ENCODE measurements at regions not wholly inside any gene's neighbourhood (a gene's known extent, or its start where the extent isn't known, plus 50 kb on each side); places are given as distances from the start of the nearest gene placed in this dataset.

DNA sequence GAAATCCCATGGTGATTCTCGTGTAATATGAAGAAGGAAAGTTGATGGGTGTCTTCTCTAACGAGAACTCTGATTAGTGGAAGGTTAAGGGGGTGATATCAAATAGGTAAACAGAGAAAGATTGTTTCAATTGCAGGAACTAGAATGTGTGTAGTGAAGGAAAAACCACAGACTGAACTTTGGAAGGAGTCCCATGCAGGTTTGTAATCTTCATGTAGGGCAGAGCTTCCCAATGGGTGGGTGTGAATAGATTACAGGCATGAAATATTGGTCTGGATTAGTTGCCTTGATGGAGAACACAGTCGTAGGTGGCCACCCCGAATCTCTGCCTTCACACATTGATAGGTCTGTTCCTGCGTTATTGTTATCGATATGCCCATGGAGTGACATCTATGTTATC, 295.5 kb downstream of the KCNRG start:
- no peak for DNase-seq
- no peaks in the 10 kb centered on the region for H3K4me1 ChIP-seq
- H3K27me3 ChIP-seq = no peaks in the 10 kb centered on the region
- H3K36me3 ChIP-seq = no peaks in the 10 kb centered on the region
- H3K4me3 ChIP-seq (ENCODE audit: low read depth, low read length) = no peak overlapping the region
- TF ChIP-seq, protein P1, sequence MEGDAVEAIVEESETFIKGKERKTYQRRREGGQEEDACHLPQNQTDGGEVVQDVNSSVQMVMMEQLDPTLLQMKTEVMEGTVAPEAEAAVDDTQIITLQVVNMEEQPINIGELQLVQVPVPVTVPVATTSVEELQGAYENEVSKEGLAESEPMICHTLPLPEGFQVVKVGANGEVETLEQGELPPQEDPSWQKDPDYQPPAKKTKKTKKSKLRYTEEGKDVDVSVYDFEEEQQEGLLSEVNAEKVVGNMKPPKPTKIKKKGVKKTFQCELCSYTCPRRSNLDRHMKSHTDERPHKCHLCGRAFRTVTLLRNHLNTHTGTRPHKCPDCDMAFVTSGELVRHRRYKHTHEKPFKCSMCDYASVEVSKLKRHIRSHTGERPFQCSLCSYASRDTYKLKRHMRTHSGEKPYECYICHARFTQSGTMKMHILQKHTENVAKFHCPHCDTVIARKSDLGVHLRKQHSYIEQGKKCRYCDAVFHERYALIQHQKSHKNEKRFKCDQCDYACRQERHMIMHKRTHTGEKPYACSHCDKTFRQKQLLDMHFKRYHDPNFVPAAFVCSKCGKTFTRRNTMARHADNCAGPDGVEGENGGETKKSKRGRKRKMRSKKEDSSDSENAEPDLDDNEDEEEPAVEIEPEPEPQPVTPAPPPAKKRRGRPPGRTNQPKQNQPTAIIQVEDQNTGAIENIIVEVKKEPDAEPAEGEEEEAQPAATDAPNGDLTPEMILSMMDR (IDR thresholded peaks at IDR 0.05; ENCODE audit: low read depth, low read length) = no peak
- H3K9me3 ChIP-seq = no peaks in the 10 kb centered on the region

DNA sequence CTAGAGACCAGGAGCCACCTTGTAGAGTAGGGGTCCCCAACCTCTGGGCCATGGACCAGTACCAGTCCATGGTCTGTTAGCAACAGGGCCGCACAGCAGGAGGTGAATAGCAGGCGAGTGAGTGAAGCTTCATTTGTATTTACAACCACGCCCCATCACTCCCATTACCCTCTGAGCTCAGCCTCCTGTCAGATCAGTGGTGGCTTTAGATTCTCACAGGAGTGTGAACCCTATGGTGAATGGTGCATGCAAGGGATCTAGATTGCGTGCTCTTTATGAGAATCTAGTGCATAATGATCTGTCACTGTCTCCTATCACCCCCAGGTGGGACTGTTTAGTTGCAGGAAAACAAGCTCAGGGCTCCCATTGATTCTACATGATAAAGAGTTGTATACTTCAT, 303.6 kb downstream of the KCNRG start:
- H3K27me3 ChIP-seq = no peaks in the 10 kb centered on the region
- DNase-seq = no peak
- no peaks in the 10 kb centered on the region for H3K4me1 ChIP-seq
- no peaks in the 10 kb centered on the region for H3K9me3 ChIP-seq
- H3K4me3 ChIP-seq (ENCODE audit: low read depth, low read length) = no peak overlapping the region
- TF ChIP-seq, protein P1 (IDR thresholded peaks at IDR 0.05; ENCODE audit: low read depth, low read length) = no peak
- no peaks in the 10 kb centered on the region for H3K36me3 ChIP-seq

DNA sequence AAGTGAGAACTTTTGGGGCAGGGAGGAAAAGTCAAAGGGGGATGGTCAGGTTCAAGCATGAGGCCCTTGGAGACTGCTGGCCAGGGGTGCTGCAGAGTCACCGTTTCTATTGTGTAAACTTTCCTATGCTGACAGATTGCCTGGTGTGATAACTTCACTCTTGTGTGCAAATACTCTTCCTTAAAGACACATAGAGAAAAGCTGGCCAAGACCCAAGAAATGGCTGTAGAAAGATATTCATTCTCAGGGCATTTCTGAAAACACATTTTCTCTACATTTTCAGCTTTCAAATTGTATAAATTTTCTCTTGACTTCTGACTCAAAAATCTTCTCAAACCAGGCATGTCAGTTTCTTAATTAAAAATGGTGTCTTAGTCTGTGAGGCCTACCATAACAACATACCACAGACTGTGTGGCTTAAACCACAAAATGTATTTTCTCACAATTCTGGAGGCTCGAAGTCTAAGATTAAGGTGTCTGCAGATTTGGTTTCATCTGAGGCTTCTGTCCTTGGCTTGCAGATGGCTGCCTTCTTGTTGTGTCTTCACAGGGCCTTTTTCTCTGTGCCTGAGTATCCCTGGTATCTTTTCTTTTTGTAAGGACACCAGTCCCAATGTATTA, 304.5 kb downstream of the KCNRG start:
- Histone ChIP-seq H3K36me3 (no peaks in the 10 kb centered on the region), H3K4me3 (ENCODE audit: low read depth, low read length) (no peak overlapping the region), H3K9me3 (no peaks in the 10 kb centered on the region), H3K4me1 (no peaks in the 10 kb centered on the region), H3K27me3 (no peaks in the 10 kb centered on the region)
- DNase-seq = no peak
- TF ChIP-seq, protein P1 (IDR thresholded peaks at IDR 0.05; ENCODE audit: low read depth, low read length) = no peak

DNA sequence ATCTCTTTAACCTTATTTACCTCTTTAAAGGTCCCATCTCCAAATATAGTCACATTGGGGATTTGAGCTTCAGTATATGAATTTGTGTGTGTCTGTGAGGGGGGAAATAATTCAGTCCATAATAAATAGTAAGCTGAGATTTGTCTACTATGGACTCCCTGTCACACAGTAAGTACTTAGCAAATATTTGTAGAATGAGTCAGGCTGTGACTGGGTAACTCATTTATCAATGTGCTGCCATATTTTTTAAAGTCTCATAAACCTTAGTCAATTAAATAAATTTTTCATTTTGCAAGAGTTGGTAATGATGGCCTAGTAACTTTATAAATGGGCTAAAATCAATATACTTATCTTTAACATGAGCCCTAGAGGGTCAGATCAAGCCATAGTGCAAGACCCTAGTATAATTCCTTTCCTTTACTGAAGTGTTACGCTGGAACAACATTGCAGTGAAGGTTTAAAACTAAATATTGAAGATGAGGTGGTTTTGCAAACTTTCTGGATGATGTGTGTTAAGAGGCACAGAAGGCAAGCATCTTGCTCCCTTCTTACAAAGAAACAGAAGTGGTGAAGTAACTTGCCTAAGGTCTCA, 305.1 kb downstream of the KCNRG start:
- TF ChIP-seq, protein P1 (IDR thresholded peaks at IDR 0.05; ENCODE audit: low read depth, low read length) = no peak
- Histone ChIP-seq H3K4me1 (no peaks in the 10 kb centered on the region), H3K36me3 (no peaks in the 10 kb centered on the region), H3K27me3 (no peaks in the 10 kb centered on the region), H3K9me3 (no peaks in the 10 kb centered on the region), H3K4me3 (ENCODE audit: low read depth, low read length) (no peak overlapping the region)
- no peak for DNase-seq

DNA sequence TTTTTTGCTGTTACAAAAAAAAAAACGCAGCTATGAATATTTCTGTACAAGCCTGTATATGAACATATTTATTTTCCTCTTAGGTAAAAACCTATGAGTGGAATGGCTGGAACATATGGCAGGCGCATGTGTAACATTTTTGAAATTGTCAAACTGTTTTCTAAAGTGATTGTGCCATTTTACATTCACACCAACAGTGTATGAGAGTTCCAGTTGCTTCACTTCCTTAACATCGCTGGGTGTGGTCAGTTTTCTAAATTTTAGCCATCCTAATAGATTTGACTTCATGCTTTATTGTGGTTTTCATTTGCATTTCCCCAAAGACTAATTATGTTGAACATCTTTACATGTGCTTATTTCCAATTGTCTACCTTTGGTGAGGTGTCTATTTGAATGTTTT, 306.8 kb downstream of the KCNRG start:
- no peaks in the 10 kb centered on the region for H3K4me1 ChIP-seq
- no peak for DNase-seq
- no peak overlapping the region for H3K4me3 ChIP-seq (ENCODE audit: low read depth, low read length)
- no peaks in the 10 kb centered on the region for H3K9me3 ChIP-seq
- TF ChIP-seq, protein P1 (IDR thresholded peaks at IDR 0.05; ENCODE audit: low read depth, low read length) = no peak
- no peaks in the 10 kb centered on the region for H3K36me3 ChIP-seq
- H3K27me3 ChIP-seq = no peaks in the 10 kb centered on the region

DNA sequence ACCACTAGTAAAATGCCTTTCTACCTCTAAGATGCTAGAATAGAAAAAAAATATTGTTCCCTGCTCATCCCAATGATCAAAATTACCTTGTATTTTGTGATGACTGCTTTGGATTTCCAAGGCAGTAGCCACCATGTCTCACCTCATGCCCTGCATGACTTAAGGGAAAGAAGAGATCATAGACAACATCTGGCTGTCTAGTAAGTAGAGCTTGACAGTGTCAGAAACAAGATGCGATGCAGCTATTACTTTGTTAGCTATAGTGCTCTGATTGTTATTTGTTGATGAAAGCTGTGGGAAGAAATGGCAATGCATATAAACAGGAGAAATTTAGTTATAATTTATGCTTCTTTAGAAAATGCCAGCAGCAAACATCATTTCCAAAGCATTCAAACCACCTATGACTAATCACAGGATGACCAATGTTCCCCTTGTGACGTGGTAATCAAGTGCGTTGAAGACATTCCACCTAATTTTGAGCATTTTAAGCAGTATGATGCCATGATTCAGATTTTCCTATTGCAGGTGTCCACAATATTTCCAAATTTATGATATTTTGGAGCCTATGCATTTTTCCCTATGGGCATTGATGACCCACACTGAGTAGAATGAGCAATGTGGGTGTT, 308.3 kb downstream of the KCNRG start:
- no peak overlapping the region for H3K4me3 ChIP-seq (ENCODE audit: low read depth, low read length)
- DNase-seq = no peak
- H3K27me3 ChIP-seq = no peaks in the 10 kb centered on the region

More for the DNA sequence above, 308.3 kb downstream of the KCNRG start:
- Histone ChIP-seq H3K36me3 (no peaks in the 10 kb centered on the region), H3K9me3 (no peaks in the 10 kb centered on the region), H3K4me1 (no peaks in the 10 kb centered on the region)
- TF ChIP-seq, protein P1 (IDR thresholded peaks at IDR 0.05; ENCODE audit: low read depth, low read length) = no peak
